ENCODE measurements at regions not wholly inside any gene's neighbourhood (a gene's known extent, or its start where the extent isn't known, plus 50 kb on each side); places are given as distances from the start of the nearest gene placed in this dataset.

DNA sequence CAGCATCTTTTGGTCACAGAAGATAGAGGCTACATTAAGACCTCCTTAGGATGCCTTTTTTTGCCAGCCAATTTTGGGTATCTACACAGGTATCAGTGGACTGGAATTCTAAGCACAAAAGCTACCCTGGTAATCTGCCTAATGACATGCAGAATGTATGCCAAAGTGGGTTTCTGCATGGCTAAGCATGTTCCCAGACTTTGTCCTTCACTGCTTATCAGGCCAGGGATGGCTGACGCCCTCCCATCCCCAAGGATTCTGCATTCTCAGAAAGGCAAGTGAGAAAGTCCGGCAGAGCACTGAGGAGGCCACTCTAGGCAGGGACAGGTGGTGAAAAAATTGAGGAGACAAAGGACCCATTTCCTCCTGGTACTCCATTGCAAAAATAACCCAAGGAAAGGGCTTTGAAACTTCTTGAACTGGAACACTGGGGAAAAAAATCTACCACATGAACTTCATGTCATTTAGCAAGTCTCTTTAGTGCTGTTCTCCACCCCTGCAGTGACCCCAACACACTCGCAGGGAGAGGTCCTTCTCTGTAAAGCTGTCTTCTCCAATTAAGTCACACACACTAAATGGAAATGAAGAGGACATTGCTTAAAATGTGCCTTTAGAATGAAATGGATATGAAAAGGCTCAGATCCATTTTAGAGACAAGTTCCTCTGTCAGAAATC lies 91.7 kb upstream of the MAX start:
- no peak for ATAC-seq (replicated peaks in 1 of 2)
- Mint-ChIP-seq H3K4me3 (no peak overlapping the region), H3K9me3 (no peaks in the 10 kb centered on the region), H3K27ac (no peak overlapping the region), H3K4me1 (ENCODE audit: low read depth) (peaks cover 4% of the 10 kb centered on the region), H3K36me3 (ENCODE audit: insufficient read depth in 2 of 2) (no peaks in the 10 kb centered on the region), H3K27me3 (ENCODE audit: low read depth) (no peaks in the 10 kb centered on the region)
- no peak for DNase-seq

DNA sequence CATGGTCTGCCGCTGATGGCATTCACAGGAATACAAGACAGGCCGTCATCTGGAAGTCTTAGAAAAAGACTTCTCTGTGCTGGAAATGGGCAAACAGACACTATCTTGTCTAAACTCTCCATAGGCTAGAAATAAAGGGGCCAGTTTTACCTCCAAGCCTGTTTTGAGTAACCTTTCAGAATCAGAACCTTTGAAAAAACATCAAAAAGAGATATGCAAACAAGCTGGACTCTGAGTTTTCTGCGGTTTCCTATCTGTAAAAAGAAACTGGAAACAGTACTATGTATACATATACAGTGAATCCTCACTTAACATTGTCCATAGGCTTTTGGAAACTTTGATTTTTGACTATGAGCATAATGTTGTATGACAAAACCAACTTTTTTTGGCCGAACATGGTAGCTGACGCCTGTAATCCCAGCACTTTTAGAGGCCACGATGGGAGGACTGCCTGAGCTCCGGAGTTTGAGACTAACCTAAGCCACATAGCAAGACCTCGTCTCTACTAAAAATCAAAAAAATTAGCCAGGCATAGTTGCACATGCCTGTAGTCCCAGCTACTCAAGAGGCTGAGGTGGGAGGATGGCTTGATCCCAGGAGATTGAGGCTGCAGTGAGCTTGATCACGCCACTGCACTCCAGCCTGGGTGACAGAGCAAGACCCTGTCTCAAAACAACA lies 92.9 kb upstream of the MAX start:
- H3K27me3 Mint-ChIP-seq (ENCODE audit: low read depth): no peaks in the 10 kb centered on the region
- no peak overlapping the region for H3K4me3 Mint-ChIP-seq
- no peaks in the 10 kb centered on the region for H3K36me3 Mint-ChIP-seq (ENCODE audit: insufficient read depth in 2 of 2)
- H3K4me1 Mint-ChIP-seq (ENCODE audit: low read depth): peaks cover 4% of the 10 kb centered on the region
- DNase-seq (no peak), ATAC-seq (replicated peaks in 1 of 2) (peak; percentile 32 to 67)
- no peak overlapping the region for H3K27ac Mint-ChIP-seq
- H3K9me3 Mint-ChIP-seq: no peaks in the 10 kb centered on the region

DNA sequence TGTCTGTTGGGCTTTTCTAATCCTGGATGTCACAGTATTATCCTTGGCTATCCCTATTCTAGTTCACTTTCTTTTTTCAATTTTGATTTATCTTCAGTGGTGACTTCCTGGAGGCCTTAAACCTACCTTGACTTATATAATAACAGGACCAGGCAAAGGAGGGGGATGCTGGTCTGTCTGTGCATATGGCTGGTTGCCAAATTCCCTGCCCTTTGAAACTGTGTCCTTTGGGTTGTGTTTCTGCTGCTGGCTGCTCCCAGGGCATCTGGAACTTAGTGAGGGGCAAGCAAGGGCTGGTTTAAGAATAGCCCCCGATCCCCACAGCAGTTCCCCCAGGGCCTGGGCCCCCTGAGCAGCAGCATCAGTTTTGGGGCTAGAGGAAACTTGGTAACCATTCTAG lies 96.0 kb upstream of the MAX start:
- H3K4me3 Mint-ChIP-seq: no peak overlapping the region
- DNase-seq: no peak

DNA sequence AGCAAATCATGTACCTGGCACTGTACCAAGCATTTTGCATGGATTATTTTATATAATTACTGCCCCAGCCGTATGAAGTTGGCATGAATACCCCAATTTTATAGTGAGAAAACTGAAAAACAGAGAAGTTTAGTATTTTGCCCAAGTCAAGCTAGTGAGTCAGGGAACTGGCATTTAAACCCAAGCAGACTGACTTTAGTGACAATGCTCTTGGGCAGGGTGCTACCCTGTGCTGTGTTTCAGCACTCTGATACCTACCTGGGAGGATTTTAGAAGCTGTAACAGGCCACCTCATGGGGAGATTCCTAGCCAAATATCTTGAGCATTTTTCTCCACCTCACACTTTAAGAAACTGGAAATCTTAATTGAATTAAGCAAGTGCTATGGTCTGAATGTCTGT lies 98.1 kb upstream of the MAX start:
- no peak for ATAC-seq (replicated peaks in 1 of 2)
- Mint-ChIP-seq H3K36me3 (ENCODE audit: insufficient read depth in 2 of 2) (peaks cover 0 to 5% of the 10 kb centered on the region in 2 donors), H3K4me3 (no peak overlapping the region), H3K27ac (no peak overlapping the region), H3K4me1 (ENCODE audit: low read depth) (peaks cover 9% of the 10 kb centered on the region), H3K9me3 (peaks cover 1 to 10% of the 10 kb centered on the region in 2 donors), H3K27me3 (ENCODE audit: low read depth) (peaks cover 7% of the 10 kb centered on the region)
- no peak for DNase-seq

More for the DNA sequence above, 96.0 kb upstream of the MAX start:
- Mint-ChIP-seq H3K36me3 (ENCODE audit: insufficient read depth in 2 of 2) (peaks cover 0 to 3% of the 10 kb centered on the region in 2 donors), H3K4me1 (ENCODE audit: low read depth) (peaks cover 4% of the 10 kb centered on the region), H3K27me3 (ENCODE audit: low read depth) (no peaks in the 10 kb centered on the region), H3K27ac (no peak overlapping the region), H3K9me3 (peaks cover 1 to 4% of the 10 kb centered on the region in 2 donors)
- no peak for ATAC-seq (replicated peaks in 1 of 2)

DNA sequence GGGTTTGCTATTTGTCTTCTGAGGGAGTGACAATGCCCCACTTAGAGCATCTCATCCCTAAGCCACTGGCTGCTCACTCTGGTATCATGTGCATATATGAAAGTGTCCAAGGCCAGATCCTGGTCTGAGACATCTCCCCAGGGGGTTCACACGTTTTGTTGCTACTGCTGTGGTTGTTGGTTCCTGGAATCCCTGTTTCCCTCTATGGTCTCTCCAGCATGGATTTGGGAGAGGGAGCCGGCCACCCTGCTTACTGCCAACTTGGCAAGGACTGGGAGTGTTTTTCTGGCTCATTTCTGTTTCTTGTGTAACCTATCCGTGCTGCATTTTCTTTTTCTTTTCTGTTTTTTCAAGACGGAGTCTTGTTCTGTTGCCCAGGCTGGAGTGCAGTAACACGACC lies 101.3 kb upstream of the MAX start:
- Mint-ChIP-seq H3K9me3 (peaks cover 1 to 10% of the 10 kb centered on the region in 2 donors), H3K27ac (no peak overlapping the region), H3K27me3 (ENCODE audit: low read depth) (peaks cover 7% of the 10 kb centered on the region), H3K36me3 (ENCODE audit: insufficient read depth in 2 of 2) (peaks cover 0 to 5% of the 10 kb centered on the region in 2 donors), H3K4me3 (no peak overlapping the region), H3K4me1 (ENCODE audit: low read depth) (peaks cover 39% of the 10 kb centered on the region)
- ATAC-seq (replicated peaks in 1 of 2) (no peak), DNase-seq (no peak)

DNA sequence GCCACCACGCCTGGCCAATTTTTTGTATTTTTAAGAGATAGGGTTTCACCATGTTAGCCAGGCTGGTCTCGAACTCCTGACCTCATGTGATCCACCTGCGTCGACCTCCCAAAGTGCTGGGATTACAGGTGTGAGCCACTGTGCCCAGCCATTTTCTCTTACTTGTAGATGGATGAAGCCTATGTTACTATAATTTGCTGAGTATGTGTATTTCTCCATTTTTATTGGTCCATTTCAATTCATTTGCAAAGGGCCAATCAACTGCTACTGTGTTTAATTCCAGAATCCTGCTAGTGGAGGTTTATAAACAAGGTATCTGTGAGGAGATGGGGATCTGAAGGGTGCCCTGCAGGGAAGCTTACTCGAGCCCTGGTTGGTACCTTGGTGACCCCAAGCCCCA lies 101.7 kb upstream of the MAX start:
- Mint-ChIP-seq H3K4me3 (no peak overlapping the region), H3K36me3 (ENCODE audit: insufficient read depth in 2 of 2) (peaks cover 0 to 5% of the 10 kb centered on the region in 2 donors), H3K4me1 (ENCODE audit: low read depth) (peaks cover 43% of the 10 kb centered on the region), H3K27me3 (ENCODE audit: low read depth) (peaks cover 7% of the 10 kb centered on the region), H3K9me3 (peaks cover 1 to 10% of the 10 kb centered on the region in 2 donors), H3K27ac (no peak overlapping the region)
- ATAC-seq (replicated peaks in 1 of 2): no peak
- DNase-seq: no peak

DNA sequence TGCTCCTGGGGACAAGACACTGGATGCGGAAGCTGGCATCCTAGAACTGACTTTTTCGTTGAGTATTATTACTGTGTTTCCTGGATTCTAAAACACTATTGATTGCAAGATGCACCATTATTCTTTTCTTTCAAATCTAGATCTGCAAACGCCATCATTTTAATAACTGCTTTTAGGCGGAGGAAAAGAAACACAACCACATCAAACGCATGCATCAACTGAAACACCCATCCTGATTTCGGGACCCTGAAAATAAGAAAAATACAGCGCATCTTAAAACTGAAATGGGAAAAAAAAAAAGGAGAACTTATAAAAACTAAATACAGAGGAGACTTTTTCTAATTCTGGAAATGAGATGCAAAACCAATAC lies 103.7 kb upstream of the MAX start:
- no peak for ATAC-seq (replicated peaks in 1 of 2)
- Mint-ChIP-seq H3K27ac (peak overlapping the region; percentile 93), H3K36me3 (ENCODE audit: insufficient read depth in 2 of 2) (peaks cover 3 to 5% of the 10 kb centered on the region in 2 donors), H3K4me1 (ENCODE audit: low read depth) (peaks cover 59% of the 10 kb centered on the region), H3K27me3 (ENCODE audit: low read depth) (peaks cover 7% of the 10 kb centered on the region), H3K9me3 (peaks cover 1 to 10% of the 10 kb centered on the region in 2 donors), H3K4me3 (peak overlapping the region; percentile 66 to 90)
- no peak for DNase-seq

DNA sequence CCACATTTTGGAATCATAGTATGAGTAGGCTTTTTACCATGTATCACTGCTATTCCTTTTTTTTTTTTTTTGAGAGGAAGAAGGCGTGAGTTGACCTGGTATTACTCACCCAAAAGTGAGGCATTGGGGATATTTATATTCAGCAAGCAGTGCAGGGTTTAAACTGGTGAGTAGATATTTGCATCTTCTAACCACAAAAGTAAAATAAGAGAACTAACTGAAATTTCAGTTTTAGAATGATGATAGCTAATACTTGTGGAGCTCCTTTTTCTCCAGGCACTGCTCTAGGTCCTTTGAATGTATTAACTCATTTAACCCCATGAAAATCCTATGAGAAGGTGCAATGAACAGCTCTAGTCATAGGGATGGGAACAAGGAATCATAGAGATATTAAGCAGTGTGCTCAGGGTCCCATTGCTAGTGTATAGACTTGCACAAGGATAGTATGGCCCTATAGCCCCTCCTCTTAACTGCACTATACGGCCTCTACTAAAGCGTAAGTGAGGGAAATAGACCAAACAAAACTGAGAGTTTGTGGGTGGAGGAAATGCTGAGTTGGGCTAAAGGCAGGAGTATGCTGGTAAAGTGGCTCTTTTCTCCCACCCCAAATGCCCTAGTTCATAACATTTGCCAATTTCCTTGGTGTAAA lies 104.3 kb upstream of the MAX start:
- Mint-ChIP-seq H3K9me3 (peaks cover 1 to 10% of the 10 kb centered on the region in 2 donors), H3K4me3 (peak overlapping the region; percentile 66 to 90), H3K4me1 (ENCODE audit: low read depth) (peaks cover 64% of the 10 kb centered on the region), H3K36me3 (ENCODE audit: insufficient read depth in 2 of 2) (peaks cover 3 to 5% of the 10 kb centered on the region in 2 donors), H3K27ac (peak overlapping the region; percentile 93), H3K27me3 (ENCODE audit: low read depth) (peaks cover 7% of the 10 kb centered on the region)
- ATAC-seq (replicated peaks in 1 of 2) (peak; percentile 83 to 87), DNase-seq (peak; percentile 23 to 35)

DNA sequence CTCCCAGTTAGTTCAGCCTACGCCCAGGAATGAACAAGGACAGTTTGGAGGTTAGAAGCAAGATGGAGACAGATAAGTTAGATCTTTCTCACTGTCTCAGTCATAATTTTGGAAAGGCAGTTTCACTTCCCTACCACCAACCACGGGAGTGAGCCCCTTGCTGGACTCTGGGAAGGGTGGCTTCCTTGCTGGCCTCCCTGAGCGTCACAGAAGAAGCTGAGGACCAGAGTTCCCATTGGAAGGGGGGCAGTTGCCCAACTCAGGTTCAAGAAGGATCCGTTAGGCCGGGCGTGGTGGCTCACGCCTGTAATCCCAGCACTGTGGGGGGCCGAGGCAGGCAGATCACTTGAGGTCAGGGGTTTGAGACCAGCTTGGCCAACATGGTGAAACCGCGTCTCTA lies 106.2 kb upstream of the MAX start:
- no peak for ATAC-seq (replicated peaks in 1 of 2)
- Mint-ChIP-seq H3K4me3 (peak overlapping the region; percentile 19 to 71), H3K27ac (peak overlapping the region; percentile 51), H3K4me1 (ENCODE audit: low read depth) (peaks cover 70% of the 10 kb centered on the region), H3K36me3 (ENCODE audit: insufficient read depth in 2 of 2) (peaks cover 2 to 3% of the 10 kb centered on the region in 2 donors), H3K27me3 (ENCODE audit: low read depth) (peaks cover 6% of the 10 kb centered on the region), H3K9me3 (peaks cover 0 to 5% of the 10 kb centered on the region in 2 donors)
- no peak for DNase-seq

DNA sequence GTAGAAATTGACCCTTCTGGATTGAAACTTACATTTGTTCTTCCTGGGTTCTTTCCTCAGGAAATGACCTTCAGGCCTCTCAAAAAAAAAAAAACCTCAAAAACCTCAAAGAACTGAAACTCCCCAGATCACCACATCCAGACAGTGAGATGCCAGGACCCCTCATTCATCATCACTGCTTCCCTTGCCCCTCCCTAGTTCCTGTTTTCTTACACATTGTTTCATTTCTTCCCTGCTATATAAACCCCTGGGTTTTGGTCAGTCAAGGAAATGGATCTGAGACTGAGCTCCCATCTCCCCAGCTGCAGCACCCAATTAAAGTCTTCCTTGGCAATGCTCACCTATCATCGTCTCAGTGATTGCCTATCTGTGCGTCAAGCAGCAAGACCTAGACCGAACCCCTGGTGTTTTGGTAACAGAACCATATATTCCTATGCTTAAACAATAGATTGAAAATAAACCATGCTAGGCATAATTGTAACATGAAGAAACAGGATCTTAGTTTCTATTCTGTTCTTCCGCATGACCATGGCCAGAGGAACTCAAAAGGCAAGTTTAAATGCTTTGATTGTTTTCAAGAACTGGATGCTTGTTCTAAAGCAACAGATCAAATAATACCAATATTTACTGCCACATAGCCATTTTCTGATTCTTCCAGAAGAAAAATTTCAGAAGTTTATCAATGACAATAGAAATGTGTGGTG lies 108.0 kb upstream of the MAX start:
- peak overlapping the region; percentile 81 for H3K27ac Mint-ChIP-seq
- peaks cover 63% of the 10 kb centered on the region for H3K4me1 Mint-ChIP-seq (ENCODE audit: low read depth)
- peak overlapping the region; percentile 68 to 74 for H3K4me3 Mint-ChIP-seq
- H3K27me3 Mint-ChIP-seq (ENCODE audit: low read depth): no peaks in the 10 kb centered on the region
- ATAC-seq (replicated peaks in 1 of 2) (no peak), DNase-seq (peak; percentile 22 to 39)
- no peaks in the 10 kb centered on the region for H3K9me3 Mint-ChIP-seq
- peaks cover 0 to 3% of the 10 kb centered on the region in 2 donors for H3K36me3 Mint-ChIP-seq (ENCODE audit: insufficient read depth in 2 of 2)

DNA sequence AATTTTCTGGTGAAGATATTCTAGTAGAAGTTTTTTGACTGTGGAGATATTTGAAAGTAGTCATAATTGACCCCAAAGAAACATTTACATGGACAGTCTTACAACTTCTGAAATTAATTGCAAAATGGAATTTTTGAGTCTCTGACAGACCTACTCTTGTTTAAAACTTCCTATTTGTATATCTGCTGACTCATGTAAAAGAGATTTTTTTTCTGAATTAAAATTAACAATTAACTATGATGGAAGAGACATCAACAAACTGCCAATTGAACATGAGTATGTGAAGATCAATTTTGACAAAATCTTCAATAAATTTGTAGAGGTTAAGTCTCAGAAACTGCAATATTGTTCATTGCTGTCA lies 108.5 kb upstream of the MAX start:
- peak overlapping the region; percentile 68 to 74 for H3K4me3 Mint-ChIP-seq
- ATAC-seq (replicated peaks in 1 of 2) (no peak), DNase-seq (no peak)
- peaks cover 58% of the 10 kb centered on the region for H3K4me1 Mint-ChIP-seq (ENCODE audit: low read depth)
- peak overlapping the region; percentile 81 for H3K27ac Mint-ChIP-seq
- H3K27me3 Mint-ChIP-seq (ENCODE audit: low read depth): no peaks in the 10 kb centered on the region
- peaks cover 0 to 3% of the 10 kb centered on the region in 2 donors for H3K36me3 Mint-ChIP-seq (ENCODE audit: insufficient read depth in 2 of 2)
- no peaks in the 10 kb centered on the region for H3K9me3 Mint-ChIP-seq

DNA sequence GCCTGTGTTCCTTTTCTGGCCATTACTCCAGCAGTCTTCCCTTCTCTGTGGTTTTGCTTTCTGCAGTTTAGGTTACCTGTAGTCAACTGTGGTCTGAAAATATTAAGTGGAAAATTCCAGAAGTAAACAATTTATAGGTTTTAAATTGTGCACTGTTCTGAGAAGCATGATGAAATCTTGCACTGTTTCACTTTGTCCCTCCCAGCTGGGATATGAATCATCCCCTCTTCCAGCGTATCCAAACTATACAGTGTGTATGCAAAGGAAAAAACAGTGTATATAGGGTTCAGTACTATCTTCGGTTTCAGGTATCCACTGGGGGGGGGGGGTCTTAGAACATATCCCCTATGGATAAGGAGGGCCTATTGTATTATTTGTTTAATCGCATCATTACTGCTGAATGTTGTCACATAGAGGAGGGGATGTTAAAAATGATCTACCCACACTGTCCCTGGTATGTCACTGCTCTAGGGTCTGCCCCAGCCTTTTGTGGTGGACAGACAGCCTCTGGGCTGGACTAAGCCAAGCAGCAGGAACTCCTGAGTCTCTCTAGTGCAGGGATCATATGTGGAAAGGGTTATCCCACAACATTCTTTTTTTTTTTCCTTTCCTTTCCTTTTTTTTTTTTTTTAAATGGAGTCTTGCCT lies 109.1 kb upstream of the MAX start:
- DNase-seq (no peak), ATAC-seq (replicated peaks in 1 of 2) (peak; percentile 16 to 59)
- H3K9me3 Mint-ChIP-seq: no peaks in the 10 kb centered on the region
- H3K36me3 Mint-ChIP-seq (ENCODE audit: insufficient read depth in 2 of 2): peaks cover 0 to 3% of the 10 kb centered on the region in 2 donors
- peak overlapping the region; percentile 57 to 89 for H3K4me3 Mint-ChIP-seq
- H3K27ac Mint-ChIP-seq: peak overlapping the region; percentile 95
- peaks cover 53% of the 10 kb centered on the region for H3K4me1 Mint-ChIP-seq (ENCODE audit: low read depth)
- H3K27me3 Mint-ChIP-seq (ENCODE audit: low read depth): no peaks in the 10 kb centered on the region
